ENCODE measurements at regions not wholly inside any gene's neighbourhood (a gene's known extent, or its start where the extent isn't known, plus 50 kb on each side); places are given as distances from the start of the nearest gene placed in this dataset.

DNA sequence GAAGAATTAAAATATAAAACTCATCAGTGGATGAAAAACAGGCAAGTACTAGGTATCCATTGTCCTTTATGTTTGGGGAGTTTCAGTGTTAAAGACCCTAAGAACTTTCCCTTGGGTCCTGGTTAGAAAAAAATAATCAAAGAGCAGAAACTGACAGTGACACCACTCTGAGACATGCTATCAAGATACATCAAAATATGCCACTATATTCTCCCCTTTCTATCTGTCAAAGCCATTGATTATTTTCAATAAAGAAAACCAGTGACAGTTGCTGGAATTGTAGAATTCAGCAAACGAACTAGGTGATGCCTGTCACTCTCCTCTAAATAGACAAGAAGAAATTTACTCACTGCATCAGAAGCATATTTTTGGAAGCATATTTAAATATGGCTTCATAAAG lies 496.7 kb upstream of the CFAP20DC start:
- TF ChIP-seq, protein P1, sequence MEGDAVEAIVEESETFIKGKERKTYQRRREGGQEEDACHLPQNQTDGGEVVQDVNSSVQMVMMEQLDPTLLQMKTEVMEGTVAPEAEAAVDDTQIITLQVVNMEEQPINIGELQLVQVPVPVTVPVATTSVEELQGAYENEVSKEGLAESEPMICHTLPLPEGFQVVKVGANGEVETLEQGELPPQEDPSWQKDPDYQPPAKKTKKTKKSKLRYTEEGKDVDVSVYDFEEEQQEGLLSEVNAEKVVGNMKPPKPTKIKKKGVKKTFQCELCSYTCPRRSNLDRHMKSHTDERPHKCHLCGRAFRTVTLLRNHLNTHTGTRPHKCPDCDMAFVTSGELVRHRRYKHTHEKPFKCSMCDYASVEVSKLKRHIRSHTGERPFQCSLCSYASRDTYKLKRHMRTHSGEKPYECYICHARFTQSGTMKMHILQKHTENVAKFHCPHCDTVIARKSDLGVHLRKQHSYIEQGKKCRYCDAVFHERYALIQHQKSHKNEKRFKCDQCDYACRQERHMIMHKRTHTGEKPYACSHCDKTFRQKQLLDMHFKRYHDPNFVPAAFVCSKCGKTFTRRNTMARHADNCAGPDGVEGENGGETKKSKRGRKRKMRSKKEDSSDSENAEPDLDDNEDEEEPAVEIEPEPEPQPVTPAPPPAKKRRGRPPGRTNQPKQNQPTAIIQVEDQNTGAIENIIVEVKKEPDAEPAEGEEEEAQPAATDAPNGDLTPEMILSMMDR (IDR thresholded peaks at IDR 0.05) = no peak
- TF ChIP-seq POLR2AphosphoS5 (IDR thresholded peaks at IDR 0.05) (no peak), POLR2A (IDR thresholded peaks at IDR 0.05) (no peak)
